OCI-LY7 (cell line): ENCODE measurements at regions not wholly inside any gene's neighbourhood (a gene's known extent, or its start where the extent isn't known, plus 50 kb on each side); places are given as distances from the start of the nearest gene placed in this dataset.

Experiments used
- EZH2phosphoT487 ChIP-seq: fragments of 200-600 bp; sonication (generic); IDR thresholded peaks from 2 replicates; pipeline ENCODE4 v1.6.1; 2018; ENCODE audit warnings: low read depth, borderline replicate concordance, mild to moderate bottlenecking, mixed run types, antibody characterized with exemption, low read length, moderate library complexity, mixed read lengths
- TF ChIP-seq, protein P1 (sequence below): fragments of 200-600 bp; sonication (generic); conservative IDR thresholded peaks from 2 replicates; pipeline ENCODE4 v1.5.1; 2014; ENCODE audit warnings: mild to moderate bottlenecking, antibody characterized with exemption, low read length, moderate library complexity, mixed read lengths

DNA sequence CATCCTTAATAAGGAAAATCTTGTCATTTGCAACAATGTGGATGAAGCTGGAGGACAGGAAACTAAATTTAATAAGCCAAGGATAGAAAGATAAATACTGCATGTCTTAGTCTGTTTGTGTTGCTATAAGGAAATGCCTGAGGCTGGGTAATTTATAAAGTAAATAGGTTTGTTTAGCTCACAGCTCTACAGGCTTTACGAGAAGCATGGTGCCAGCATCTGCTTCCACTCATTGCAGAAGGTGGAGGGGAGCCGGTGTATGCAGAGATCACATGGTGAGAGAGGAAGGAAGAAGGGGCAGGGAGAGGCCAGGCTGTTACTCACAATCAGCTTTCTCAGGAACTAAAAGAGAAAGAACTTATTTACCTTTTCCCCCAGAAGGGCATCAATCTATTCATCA lies 118.9 kb upstream of the SMLR1 start:
- TF ChIP-seq, protein P1, sequence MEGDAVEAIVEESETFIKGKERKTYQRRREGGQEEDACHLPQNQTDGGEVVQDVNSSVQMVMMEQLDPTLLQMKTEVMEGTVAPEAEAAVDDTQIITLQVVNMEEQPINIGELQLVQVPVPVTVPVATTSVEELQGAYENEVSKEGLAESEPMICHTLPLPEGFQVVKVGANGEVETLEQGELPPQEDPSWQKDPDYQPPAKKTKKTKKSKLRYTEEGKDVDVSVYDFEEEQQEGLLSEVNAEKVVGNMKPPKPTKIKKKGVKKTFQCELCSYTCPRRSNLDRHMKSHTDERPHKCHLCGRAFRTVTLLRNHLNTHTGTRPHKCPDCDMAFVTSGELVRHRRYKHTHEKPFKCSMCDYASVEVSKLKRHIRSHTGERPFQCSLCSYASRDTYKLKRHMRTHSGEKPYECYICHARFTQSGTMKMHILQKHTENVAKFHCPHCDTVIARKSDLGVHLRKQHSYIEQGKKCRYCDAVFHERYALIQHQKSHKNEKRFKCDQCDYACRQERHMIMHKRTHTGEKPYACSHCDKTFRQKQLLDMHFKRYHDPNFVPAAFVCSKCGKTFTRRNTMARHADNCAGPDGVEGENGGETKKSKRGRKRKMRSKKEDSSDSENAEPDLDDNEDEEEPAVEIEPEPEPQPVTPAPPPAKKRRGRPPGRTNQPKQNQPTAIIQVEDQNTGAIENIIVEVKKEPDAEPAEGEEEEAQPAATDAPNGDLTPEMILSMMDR: no peak
- no peak for TF ChIP-seq EZH2phosphoT487
